Upper lobe of left lung (tissue), 6 donors: ENCODE measurements at regions not wholly inside any gene's neighbourhood (a gene's known extent, or its start where the extent isn't known, plus 50 kb on each side); places are given as distances from the start of the nearest gene placed in this dataset.

Experiments used
- ATAC-seq, 2 donors: fragments of 200-7000 bp; cut with Tn5 transposase; one replicate each; pipeline ENCODE4 v1.9.1; 2022; ENCODE audit warnings: mild to moderate bottlenecking in 2 of 2, moderate library complexity in 2 of 2; ENCODE audit not compliant: low FRiP score in 2 of 2
- DNase-seq, 2 donors: peaks; one replicate each; pipeline ENCODE4 v3.0.0-alpha.2; 2019 to 2020
- H3K27ac ChIP-seq, 4 donors: fragments of 200-600 bp; sonication (generic); one replicate each; pipeline ENCODE4 v1.5.1; 2016 to 2019
- H3K27me3 ChIP-seq, 4 donors: fragments of 200-600 bp; sonication (generic); one replicate each; pipeline ENCODE4 v1.5.1; 2017 to 2019
- H3K36me3 ChIP-seq, 4 donors: fragments of 200-600 bp; sonication (generic); one replicate each; pipeline ENCODE4 v1.5.1; 2016 to 2019
- H3K4me1 ChIP-seq, 4 donors: fragments of 200-600 bp; sonication (generic); one replicate each; pipeline ENCODE4 v1.5.1; 2018 to 2019
- H3K4me3 ChIP-seq, 4 donors: fragments of 200-600 bp; sonication (generic); one replicate each; pipeline ENCODE4 v1.5.1; 2017 to 2019; ENCODE audit warnings: mild to moderate bottlenecking in 2 of 4, moderate library complexity in 1 of 4
- H3K9me3 ChIP-seq, 4 donors: fragments of 200-600 bp; sonication (generic); one replicate each; pipeline ENCODE4 v1.5.1; 2018 to 2019
- CTCF ChIP-seq, 6 experiments: fragments of 450-650 bp in 4 of 6; fragments of 200-600 bp in 2 of 6; sonication (generic) in 2 of 6; IDR thresholded peaks; one replicate each; pipeline ENCODE4 v1.5.1; 2016 to 2019; ENCODE audit warnings: antibody characterized with exemption in 6 of 6
- EP300 ChIP-seq, 4 donors: sonication (generic); formaldehyde crosslinking; IDR thresholded peaks; one replicate each; pipeline ENCODE4 v1.5.1; 2017; ENCODE audit warnings: antibody characterized with exemption in 4 of 4, control low read depth in 2 of 4
- POLR2A ChIP-seq, 4 donors: fragments of 450-650 bp; IDR thresholded peaks; one replicate each; pipeline ENCODE4 v1.5.1; 2016 to 2017; ENCODE audit warnings: antibody characterized with exemption in 4 of 4, mild to moderate bottlenecking in 2 of 4
- POLR2AphosphoS5 ChIP-seq, 2 donors: sonication (generic); formaldehyde crosslinking; IDR thresholded peaks; one replicate each; pipeline ENCODE4 v1.5.1; 2017; ENCODE audit warnings: antibody characterized with exemption in 2 of 2
- WGBS, 2 donors: methylation state at CpG; one replicate each; pipeline ENCODE4 v1.1.5; 2017 to 2018; 5-methylcytosine and 5-hydroxymethylcytosine counted together
- donor health status: DM: no; HTN: no; CAD: no; lungs with moderate emphysema.
- donor health status: DM: no; HTN: yes; CAD: no; lungs with severe emphysema.

- TF ChIP-seq POLR2A (IDR thresholded peaks at IDR 0.05) (no peak), EP300 (IDR thresholded peaks at IDR 0.05) (no peak), POLR2AphosphoS5 (IDR thresholded peaks at IDR 0.05) (no peak), CTCF (IDR thresholded peaks at IDR 0.05) (no peak)
- ATAC-seq (no peak), DNase-seq (no peak)
- WGBS, 2 donors: 80 to 82% methylated on average over 7 of the region's 7 CpGs
- Histone ChIP-seq H3K36me3 (no peaks in the 10 kb centered on the region), H3K4me1 (peaks cover 0 to 12% (median 9%) of the 10 kb centered on the region in 4 donors), H3K4me3 (no peak overlapping the region), H3K9me3 (no peaks in the 10 kb centered on the region), H3K27me3 (no peaks in the 10 kb centered on the region), H3K27ac (no peak overlapping the region)
Observed at GRCh38 chr5:32500181-32500580, 55.6 kb upstream of the ZFR start.

DNA sequence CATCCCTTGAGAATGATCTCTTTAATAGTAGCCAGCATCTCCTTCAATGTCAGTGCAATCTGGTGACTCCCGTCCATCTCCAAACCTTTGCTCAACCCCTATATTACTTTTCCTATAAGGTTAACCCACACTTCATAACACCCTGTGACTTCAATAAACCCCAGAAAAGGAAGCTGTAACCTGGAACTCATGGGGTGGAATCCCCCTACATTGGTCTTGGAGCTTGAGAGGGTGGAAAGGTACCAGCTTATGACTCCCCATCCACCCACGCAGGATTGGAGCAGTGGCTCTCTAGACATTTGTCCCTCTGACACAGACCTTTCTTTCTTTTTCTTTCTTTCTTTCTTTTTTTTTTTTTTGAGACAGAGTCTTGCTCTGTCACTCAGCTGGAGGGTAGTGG, 54.7 kb upstream of the ZFR start:
- Histone ChIP-seq H3K4me3 (no peak overlapping the region), H3K36me3 (no peaks in the 10 kb centered on the region), H3K27me3 (no peaks in the 10 kb centered on the region), H3K9me3 (no peaks in the 10 kb centered on the region), H3K4me1 (peaks cover 0 to 4% (median 2%) of the 10 kb centered on the region in 4 donors), H3K27ac (no peak overlapping the region)
- TF ChIP-seq POLR2A (IDR thresholded peaks at IDR 0.05): no peak
- no peak for TF ChIP-seq CTCF (IDR thresholded peaks at IDR 0.05)
- TF ChIP-seq POLR2AphosphoS5 (IDR thresholded peaks at IDR 0.05): no peak
- TF ChIP-seq EP300 (IDR thresholded peaks at IDR 0.05): no peak
- DNase-seq (no peak), ATAC-seq (no peak)
- 96 to 100% methylated on average over 2 of the region's 2 CpGs for whole genome bisulfite sequencing, 2 donors

- no peak for TF ChIP-seq EP300 (IDR thresholded peaks at IDR 0.05)
- no peak for TF ChIP-seq POLR2AphosphoS5 (IDR thresholded peaks at IDR 0.05)
- TF ChIP-seq POLR2A (IDR thresholded peaks at IDR 0.05): no peak
- ATAC-seq (no peak), DNase-seq (no peak)
- Histone ChIP-seq H3K27me3 (no peaks in the 10 kb centered on the region), H3K4me3 (no peak overlapping the region), H3K9me3 (no peaks in the 10 kb centered on the region), H3K36me3 (no peaks in the 10 kb centered on the region), H3K27ac (no peak overlapping the region), H3K4me1 (peaks cover 0 to 4% (median 0%) of the 10 kb centered on the region in 4 donors)
Observed at GRCh38 chr5:32498484-32498883, 53.9 kb upstream of the ZFR start.

GRCh38 chr5:32496104-32496503, 51.6 kb upstream of the ZFR start:
- no peak for DNase-seq
- WGBS, 2 donors: 77 to 80% methylated on average over 5 of the region's 5 CpGs
- TF ChIP-seq POLR2A (IDR thresholded peaks at IDR 0.05): no peak
- no peak for TF ChIP-seq POLR2AphosphoS5 (IDR thresholded peaks at IDR 0.05)
- no peak for TF ChIP-seq CTCF (IDR thresholded peaks at IDR 0.05)
- no peak for TF ChIP-seq EP300 (IDR thresholded peaks at IDR 0.05)

DNA sequence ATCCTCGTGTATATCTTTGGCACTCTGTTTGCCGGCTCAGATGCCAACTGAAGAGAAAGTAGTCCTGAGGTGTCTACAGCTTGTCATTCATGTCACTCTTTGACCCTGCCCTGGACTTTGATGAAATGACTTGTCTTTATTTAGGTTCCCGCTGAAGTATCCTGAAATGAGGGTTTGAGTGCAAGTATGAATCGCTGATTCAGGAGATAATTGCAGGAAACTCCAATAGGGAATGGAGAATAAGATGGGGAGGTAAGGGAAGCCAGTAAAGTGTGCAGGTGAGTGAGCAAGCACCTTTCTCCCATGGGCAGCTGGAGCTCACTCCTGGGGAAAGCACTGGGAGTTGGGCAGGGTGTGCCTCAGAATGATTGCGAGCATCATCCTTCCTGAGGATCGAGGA, 50.3 kb upstream of the ZFR start:
- Histone ChIP-seq H3K36me3 (no peaks in the 10 kb centered on the region), H3K27me3 (no peaks in the 10 kb centered on the region), H3K4me3 (no peak overlapping the region), H3K9me3 (no peaks in the 10 kb centered on the region), H3K4me1 (peaks cover 0 to 4% (median 2%) of the 10 kb centered on the region in 4 donors), H3K27ac (no peak overlapping the region)
- no peak for ATAC-seq
- no peak for TF ChIP-seq EP300 (IDR thresholded peaks at IDR 0.05)
- no peak for TF ChIP-seq CTCF (IDR thresholded peaks at IDR 0.05)
- no peak for TF ChIP-seq POLR2AphosphoS5 (IDR thresholded peaks at IDR 0.05)
- TF ChIP-seq POLR2A (IDR thresholded peaks at IDR 0.05): no peak
- no peak for DNase-seq
- WGBS, 2 donors: 93 to 95% methylated on average over 6 of the region's 6 CpGs

More at GRCh38 chr5:32496104-32496503, 51.6 kb upstream of the ZFR start:
- ATAC-seq: no peak
- Histone ChIP-seq H3K4me1 (peaks cover 0 to 4% (median 0%) of the 10 kb centered on the region in 4 donors), H3K36me3 (no peaks in the 10 kb centered on the region), H3K4me3 (no peak overlapping the region), H3K27ac (no peak overlapping the region), H3K9me3 (no peaks in the 10 kb centered on the region), H3K27me3 (no peaks in the 10 kb centered on the region)
